H9 (cell line): ENCODE measurements at regions not wholly inside any gene's neighbourhood (a gene's known extent, or its start where the extent isn't known, plus 50 kb on each side); places are given as distances from the start of the nearest gene placed in this dataset.
A peak's percentile ranks its signal among the peaks of the same experiment; 100 is the strongest.

Experiments
- DNase-seq: peaks from one replicate; pipeline ENCODE4 v3.0.0-alpha.2; 2017
- H2AFZ ChIP-seq: one replicate; pipeline ENCODE4 v1.6.1; 2013; ENCODE audit warnings: mild to moderate bottlenecking, low read length, control low read depth, moderate library complexity
- H2AK5ac ChIP-seq: 2 replicates; pipeline ENCODE4 v1.6.1; 2013; ENCODE audit warnings: low read length, control low read depth, mixed read lengths; ENCODE audit not compliant: insufficient read length
- H2BK120ac ChIP-seq: one replicate; pipeline ENCODE4 v1.6.1; 2013; ENCODE audit warnings: low read depth, mild to moderate bottlenecking, low read length, control low read depth, inconsistent platforms; ENCODE audit not compliant: poor library complexity, severe bottlenecking
- H2BK12ac ChIP-seq: 2 replicates; pipeline ENCODE4 v1.6.1; 2013; ENCODE audit warnings: low read length, control low read depth, mixed read lengths, low read depth; ENCODE audit not compliant: insufficient read length
- H2BK15ac ChIP-seq: 2 replicates; pipeline ENCODE4 v1.6.1; 2013; ENCODE audit warnings: low read depth, low read length, control low read depth
- H2BK20ac ChIP-seq: one replicate; pipeline ENCODE4 v1.6.1; 2013; ENCODE audit warnings: low read depth, mild to moderate bottlenecking, low read length, control low read depth, inconsistent platforms; ENCODE audit not compliant: poor library complexity, severe bottlenecking
- H2BK5ac ChIP-seq: 2 replicates; pipeline ENCODE4 v1.6.1; 2013; ENCODE audit warnings: low read length, control low read depth, mixed read lengths; ENCODE audit not compliant: insufficient read length
- H3K14ac ChIP-seq: 2 replicates; pipeline ENCODE4 v1.6.1; 2013; ENCODE audit warnings: low read length, control low read depth; ENCODE audit not compliant: insufficient read depth
- H3K18ac ChIP-seq: 2 replicates; pipeline ENCODE4 v1.6.1; 2013; ENCODE audit warnings: low read depth, mild to moderate bottlenecking, mixed read lengths, low read length, control low read depth; ENCODE audit not compliant: insufficient read length
- H3K23ac ChIP-seq: 2 replicates; pipeline ENCODE4 v1.6.1; 2013; ENCODE audit warnings: low read length, control low read depth, mixed read lengths, low read depth; ENCODE audit not compliant: insufficient read length
- H3K23me2 ChIP-seq: 2 replicates; pipeline ENCODE4 v1.6.1; 2013; ENCODE audit warnings: low read depth, mild to moderate bottlenecking, mixed read lengths, low read length, control low read depth; ENCODE audit not compliant: insufficient read length, poor library complexity, severe bottlenecking
- H3K27ac ChIP-seq: 2 replicates; pipeline ENCODE4 v1.5.1; 2013; ENCODE audit warnings: low read length, control low read depth, mixed read lengths, low read depth; ENCODE audit not compliant: insufficient read length
- H3K27me3 ChIP-seq: 2 replicates; pipeline ENCODE4 v1.6.1; 2013; ENCODE audit warnings: low read length, control low read depth, inconsistent platforms; ENCODE audit not compliant: insufficient read depth
- H3K4ac ChIP-seq: 2 replicates; pipeline ENCODE4 v1.6.1; 2013; ENCODE audit warnings: low read depth, mild to moderate bottlenecking, control low read depth, inconsistent platforms, low read length, moderate library complexity
- H3K4me1 ChIP-seq: 2 replicates; pipeline ENCODE4 v1.6.1; 2013; ENCODE audit warnings: low read length, control low read depth, inconsistent platforms; ENCODE audit not compliant: insufficient read depth
- H3K4me2 ChIP-seq: 2 replicates; pipeline ENCODE4 v1.6.1; 2013; ENCODE audit warnings: low read length, control low read depth, mixed read lengths; ENCODE audit not compliant: insufficient read length, insufficient read depth
- H3K56ac ChIP-seq: 2 replicates; pipeline ENCODE4 v1.6.1; 2013; ENCODE audit warnings: low read depth, mild to moderate bottlenecking, mixed read lengths, low read length, control low read depth; ENCODE audit not compliant: insufficient read length
- H3K79me1 ChIP-seq: 2 replicates; pipeline ENCODE4 v1.6.1; 2013; ENCODE audit warnings: low read depth, mild to moderate bottlenecking, moderate library complexity, low read length, control low read depth, inconsistent platforms; ENCODE audit not compliant: insufficient read depth, poor library complexity, severe bottlenecking
- H3K79me2 ChIP-seq: 2 replicates; pipeline ENCODE4 v1.6.1; 2013; ENCODE audit warnings: low read length, control low read depth, inconsistent platforms; ENCODE audit not compliant: insufficient read depth
- H3K9ac ChIP-seq: 2 replicates; pipeline ENCODE4 v1.6.1; 2013; ENCODE audit warnings: low read length, control low read depth, mixed read lengths; ENCODE audit not compliant: insufficient read length; ENCODE audit errors: extremely low read depth
- H3K9me3 ChIP-seq: one replicate; pipeline ENCODE4 v1.6.1; 2013; ENCODE audit warnings: low read depth, low read length, inconsistent platforms; ENCODE audit not compliant: control insufficient read depth
- H3T11ph ChIP-seq: one replicate; pipeline ENCODE4 v1.6.1; 2013; ENCODE audit warnings: mild to moderate bottlenecking, low read length, control low read depth, inconsistent platforms
- H4K20me1 ChIP-seq: one replicate; pipeline ENCODE4 v1.6.1; 2013; ENCODE audit not compliant: control insufficient read depth, insufficient read length, insufficient read depth
- H4K5ac ChIP-seq: 2 replicates; pipeline ENCODE4 v1.6.1; 2013; ENCODE audit warnings: low read depth, mild to moderate bottlenecking, mixed read lengths, low read length, control low read depth; ENCODE audit not compliant: insufficient read length
- H4K8ac ChIP-seq: replicated peaks from 2 replicates; pipeline ENCODE4 v1.6.1; 2013; ENCODE audit warnings: low read length, control low read depth, mixed read lengths, low read depth; ENCODE audit not compliant: insufficient read length
- H4K91ac ChIP-seq: 2 replicates; pipeline ENCODE4 v1.6.1; 2013; ENCODE audit warnings: low read depth, mild to moderate bottlenecking, moderate library complexity, mixed read lengths, low read length, control low read depth; ENCODE audit not compliant: insufficient read length
- H3K27ac Mint-ChIP-seq, 3 experiments: 2 replicates in 2 of 3; 3 replicates in 1 of 3; pipeline ENCODE4 v1.8.0; 2020 to 2021; ENCODE audit warnings: mixed read lengths in 3 of 3, mild to moderate bottlenecking in 1 of 3, moderate library complexity in 1 of 3
- H3K27me3 Mint-ChIP-seq: 2 replicates; pipeline ENCODE4 v1.8.0; 2021; ENCODE audit warnings: low read depth, mild to moderate bottlenecking, moderate library complexity, mixed read lengths
- H3K36me3 Mint-ChIP-seq, 3 experiments: 2 replicates in 2 of 3; 3 replicates in 1 of 3; pipeline ENCODE4 v1.8.0; 2020 to 2021; ENCODE audit warnings: low read depth in 3 of 3, mixed read lengths in 3 of 3; ENCODE audit not compliant: insufficient read depth in 1 of 3
- H3K4me1 Mint-ChIP-seq, 2 experiments: 2 replicates each; pipeline ENCODE4 v1.8.0; 2020; ENCODE audit warnings: mixed read lengths in 2 of 2
- H3K4me3 Mint-ChIP-seq, 2 experiments: 2 replicates in 1 of 2; 3 replicates in 1 of 2; pipeline ENCODE4 v1.8.0; 2020 to 2021; ENCODE audit warnings: mild to moderate bottlenecking in 2 of 2, mixed read lengths in 2 of 2, moderate library complexity in 1 of 2
- H3K9me3 Mint-ChIP-seq, 2 experiments: 2 replicates in 1 of 2; 3 replicates in 1 of 2; pipeline ENCODE4 v1.8.0; 2020; ENCODE audit warnings: mild to moderate bottlenecking in 2 of 2, mixed read lengths in 2 of 2, moderate library complexity in 1 of 2
- TF ChIP-seq, protein P1 (sequence below): fragments of 200-600 bp; sonication (generic); conservative IDR thresholded peaks from 3 replicates; pipeline ENCODE4 v1.8.0; 2021; ENCODE audit warnings: antibody characterized with exemption, mild to moderate bottlenecking

DNA sequence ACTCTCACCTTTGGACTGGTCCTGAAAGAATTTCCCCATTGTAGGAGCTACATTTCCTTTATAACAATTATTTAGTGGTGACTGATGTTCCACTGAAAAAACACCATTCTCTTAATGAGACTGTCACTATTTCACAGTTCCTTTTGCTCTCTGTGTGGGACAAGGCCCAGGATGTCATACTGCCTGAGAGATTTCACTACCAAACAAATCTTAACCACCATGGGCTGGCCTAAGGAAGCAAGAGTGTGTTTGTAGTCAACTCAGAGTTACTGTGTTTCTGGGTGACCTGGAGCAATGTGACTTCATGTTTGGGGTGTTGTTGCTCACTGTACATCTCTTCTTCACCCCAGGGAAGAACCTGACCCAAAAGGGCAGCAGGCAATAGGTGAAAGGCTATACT lies 50.1 kb upstream of the ZNF608 start:
- H3K23me2 ChIP-seq = no peaks in the 10 kb centered on the region
- H3K9ac ChIP-seq = no peak overlapping the region
- H4K20me1 ChIP-seq = no peaks in the 10 kb centered on the region
- H3K4ac ChIP-seq = no peak overlapping the region
- no peak overlapping the region for H2BK12ac ChIP-seq
- H3K79me1 ChIP-seq = no peaks in the 10 kb centered on the region
- H2AFZ ChIP-seq = no peak overlapping the region
- no peak overlapping the region for H2BK20ac ChIP-seq
- no peak overlapping the region for H4K5ac ChIP-seq
- peaks cover 7 to 11% of the 10 kb centered on the region in 2 experiments for H3K4me1 Mint-ChIP-seq
- H3K4me1 ChIP-seq = peaks cover 3% of the 10 kb centered on the region; the same call in 1 of the 2 replicates
- H3K79me2 ChIP-seq = no peaks in the 10 kb centered on the region
- no peak overlapping the region for H3K4me2 ChIP-seq
- no peak overlapping the region for H3K4me3 Mint-ChIP-seq
- no peak overlapping the region for H3K56ac ChIP-seq
- H3K36me3 Mint-ChIP-seq = no peaks in the 10 kb centered on the region
- peak overlapping the region in 1 of 3 experiments; percentile 59; a peak in 1 of 7 replicates for H3K27ac Mint-ChIP-seq
- no peak overlapping the region for H3K23ac ChIP-seq
- no peak overlapping the region for H3K14ac ChIP-seq
- H2AK5ac ChIP-seq = no peak overlapping the region
- no peak overlapping the region for H3K27ac ChIP-seq
- H2BK15ac ChIP-seq = no peak overlapping the region
- no peaks in the 10 kb centered on the region; a peak in 1 of 5 replicates for H3K9me3 Mint-ChIP-seq
- H4K8ac ChIP-seq = no peak overlapping the region
- H3K27me3 ChIP-seq = no peaks in the 10 kb centered on the region
- no peak overlapping the region for H3K18ac ChIP-seq
- H2BK120ac ChIP-seq = no peak overlapping the region
- DNase-seq = no peak
- no peaks in the 10 kb centered on the region for H3K27me3 Mint-ChIP-seq
- no peak overlapping the region for H2BK5ac ChIP-seq
- H3K9me3 ChIP-seq = no peaks in the 10 kb centered on the region
- TF ChIP-seq, protein P1, sequence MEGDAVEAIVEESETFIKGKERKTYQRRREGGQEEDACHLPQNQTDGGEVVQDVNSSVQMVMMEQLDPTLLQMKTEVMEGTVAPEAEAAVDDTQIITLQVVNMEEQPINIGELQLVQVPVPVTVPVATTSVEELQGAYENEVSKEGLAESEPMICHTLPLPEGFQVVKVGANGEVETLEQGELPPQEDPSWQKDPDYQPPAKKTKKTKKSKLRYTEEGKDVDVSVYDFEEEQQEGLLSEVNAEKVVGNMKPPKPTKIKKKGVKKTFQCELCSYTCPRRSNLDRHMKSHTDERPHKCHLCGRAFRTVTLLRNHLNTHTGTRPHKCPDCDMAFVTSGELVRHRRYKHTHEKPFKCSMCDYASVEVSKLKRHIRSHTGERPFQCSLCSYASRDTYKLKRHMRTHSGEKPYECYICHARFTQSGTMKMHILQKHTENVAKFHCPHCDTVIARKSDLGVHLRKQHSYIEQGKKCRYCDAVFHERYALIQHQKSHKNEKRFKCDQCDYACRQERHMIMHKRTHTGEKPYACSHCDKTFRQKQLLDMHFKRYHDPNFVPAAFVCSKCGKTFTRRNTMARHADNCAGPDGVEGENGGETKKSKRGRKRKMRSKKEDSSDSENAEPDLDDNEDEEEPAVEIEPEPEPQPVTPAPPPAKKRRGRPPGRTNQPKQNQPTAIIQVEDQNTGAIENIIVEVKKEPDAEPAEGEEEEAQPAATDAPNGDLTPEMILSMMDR = no peak
- no peak overlapping the region for H3T11ph ChIP-seq
- no peak overlapping the region for H4K91ac ChIP-seq
